H1 (cell line): ENCODE measurements at regions not wholly inside any gene's neighbourhood (a gene's known extent, or its start where the extent isn't known, plus 50 kb on each side); places are given as distances from the start of the nearest gene placed in this dataset.

Experiments
- CTCF ChIA-PET: fragments of 300-600 bp; sonication (Branson Sonifier 250); formaldehyde crosslinking; loops from one replicate; lab custom pipeline; 2021; ENCODE audit not compliant: partially characterized antibody; lab: Charles Lee
- POLR2A ChIA-PET: fragments of 300-600 bp; sonication (Branson Sonifier 250); formaldehyde crosslinking; loops from one replicate; lab custom pipeline; 2021; ENCODE audit warnings: inconsistent platforms; ENCODE audit not compliant: partially characterized antibody; lab: Charles Lee
- DNase-seq, 2 experiments: peaks; one replicate each; pipeline versions ENCODE4 v3.0.0 to v3.0.0-alpha.2; 2010 to 2022; ENCODE audit warnings: low spot score in 2 of 2, low read depth in 1 of 2, mixed read lengths in 1 of 2
- FAIRE-seq: peaks from 2 replicates; lab custom pipeline; 2011; peaks lifted over from hg19 to GRCh38; lab: Jason Lieb, UNC
- H2AFZ ChIP-seq: 2 replicates; pipeline ENCODE4 v1.8.1; 2012; ENCODE audit warnings: low read length, inconsistent platforms
- H2AK5ac ChIP-seq: 2 replicates; pipeline ENCODE4 v1.6.1; 2013; ENCODE audit warnings: low read depth, low read length
- H2BK120ac ChIP-seq: replicated peaks from 2 replicates; pipeline ENCODE3; 2013; ENCODE audit warnings: low read depth, low read length, inconsistent platforms
- H2BK12ac ChIP-seq: 2 replicates; pipeline ENCODE4 v1.6.1; 2013; ENCODE audit warnings: low read depth, low read length
- H2BK15ac ChIP-seq: 2 replicates; pipeline ENCODE4 v1.6.1; 2013; ENCODE audit warnings: low read length
- H2BK20ac ChIP-seq: 2 replicates; pipeline ENCODE4 v1.6.1; 2013; ENCODE audit warnings: low read length
- H2BK5ac ChIP-seq: 2 replicates; pipeline ENCODE4 v1.6.1; 2013; ENCODE audit warnings: low read depth, low read length
- H3K14ac ChIP-seq: 2 replicates; pipeline ENCODE4 v1.6.1; 2013; ENCODE audit warnings: inconsistent platforms; ENCODE audit not compliant: insufficient read length
- H3K18ac ChIP-seq: 2 replicates; pipeline ENCODE4 v1.6.1; 2013; ENCODE audit warnings: low read length; ENCODE audit errors: extremely low read depth
- H3K23ac ChIP-seq: 2 replicates; pipeline ENCODE4 v1.6.1; 2013; ENCODE audit warnings: inconsistent platforms; ENCODE audit not compliant: insufficient read length
- H3K23me2 ChIP-seq: 2 replicates; pipeline ENCODE4 v1.6.1; 2013; ENCODE audit warnings: low read depth, low read length
- H3K27ac ChIP-seq: 2 replicates; pipeline ENCODE4 v1.6.1; 2011; ENCODE audit warnings: low read depth, low read length, inconsistent platforms
- H3K27me3 ChIP-seq, 4 experiments: replicated peaks in 1 of 4; 1 replicate in 1 of 4; 2 replicates in 3 of 4; pipeline versions ENCODE4 v1.6.1 to v1.8.1; 2011 to 2013; ENCODE audit warnings: low read length in 3 of 4, mild to moderate bottlenecking in 3 of 4, inconsistent platforms in 2 of 4, mixed read lengths in 2 of 4, moderate library complexity in 1 of 4; ENCODE audit not compliant: control insufficient read depth in 3 of 4, insufficient read depth in 3 of 4; ENCODE audit errors: extremely low read depth in 1 of 4
- H3K36me3 ChIP-seq, 4 experiments: 2 replicates each; pipeline versions ENCODE4 v1.6.1 to v1.8.1; 2011 to 2013; ENCODE audit warnings: mild to moderate bottlenecking in 4 of 4, low read length in 3 of 4, moderate library complexity in 2 of 4, control low read depth in 1 of 4, inconsistent platforms in 1 of 4; ENCODE audit not compliant: insufficient read depth in 4 of 4, control insufficient read depth in 2 of 4
- H3K4ac ChIP-seq: replicated peaks from 2 replicates; pipeline ENCODE3; 2013; ENCODE audit warnings: low read length, low read depth, mixed read lengths, inconsistent platforms; ENCODE audit not compliant: insufficient read length
- H3K4me1 ChIP-seq, 4 experiments: replicated peaks in 1 of 4; 1 replicate in 1 of 4; 2 replicates in 3 of 4; pipeline versions ENCODE4 v1.6.1 to v1.8.1; 2011 to 2013; ENCODE audit warnings: low read length in 3 of 4, inconsistent platforms in 2 of 4, mixed read lengths in 1 of 4; ENCODE audit not compliant: insufficient read depth in 4 of 4, control insufficient read depth in 3 of 4
- H3K4me2 ChIP-seq, 2 experiments: 2 replicates each; pipeline versions ENCODE4 v1.6.1 to v1.8.1; 2011 to 2013; ENCODE audit warnings: low read depth in 2 of 2, low read length in 2 of 2, control low read depth in 1 of 2, inconsistent platforms in 1 of 2, mild to moderate bottlenecking in 1 of 2; ENCODE audit not compliant: insufficient read depth in 1 of 2
- H3K4me3 ChIP-seq, 4 experiments: fragments of 200-600, 300-600 bp in 1 of 4; sonication (generic), shearing (Covaris generic), sonication (Bioruptor Twin) in 1 of 4; 2 replicates each; pipeline versions ENCODE4 v1.5.1 to v1.8.1; 2011 to 2016; ENCODE audit warnings: low read length in 4 of 4, low read depth in 3 of 4, control low read depth in 2 of 4, inconsistent platforms in 2 of 4, mild to moderate bottlenecking in 2 of 4, mixed read lengths in 1 of 4, moderate library complexity in 1 of 4; ENCODE audit not compliant: insufficient read depth in 2 of 4; ENCODE audit errors: extremely low read depth in 1 of 4
- H3K56ac ChIP-seq: replicated peaks from 2 replicates; pipeline ENCODE3; 2013; ENCODE audit warnings: low read depth, mild to moderate bottlenecking, mixed read lengths, low read length, inconsistent platforms; ENCODE audit not compliant: insufficient read length
- H3K79me1 ChIP-seq: 2 replicates; pipeline ENCODE4 v1.6.1; 2013; ENCODE audit warnings: low read depth, low read length, control low read depth
- H3K79me2 ChIP-seq, 2 experiments: 2 replicates each; pipeline versions ENCODE4 v1.6.1 to v1.8.1; 2012 to 2013; ENCODE audit warnings: low read length in 2 of 2, mild to moderate bottlenecking in 2 of 2, inconsistent platforms in 1 of 2; ENCODE audit not compliant: insufficient read depth in 2 of 2, control insufficient read depth in 1 of 2
- H3K9ac ChIP-seq, 4 experiments: replicated peaks in 1 of 4; 1 replicate in 1 of 4; 2 replicates in 3 of 4; pipeline versions ENCODE4 v1.6.1 to v1.8.1; 2011 to 2013; ENCODE audit warnings: low read depth in 3 of 4, low read length in 3 of 4, control low read depth in 2 of 4, mild to moderate bottlenecking in 2 of 4, moderate library complexity in 2 of 4, inconsistent platforms in 1 of 4; ENCODE audit errors: extremely low read depth in 1 of 4
- H3K9me3 ChIP-seq, 2 experiments: 2 replicates each; pipeline versions ENCODE4 v1.6.1 to v1.8.1; 2012 to 2013; ENCODE audit warnings: mild to moderate bottlenecking in 2 of 2, moderate library complexity in 2 of 2, control low read depth in 1 of 2, inconsistent platforms in 1 of 2, low read depth in 1 of 2, low read length in 1 of 2, mixed read lengths in 1 of 2; ENCODE audit not compliant: insufficient read depth in 2 of 2
- H4K20me1 ChIP-seq, 2 experiments: replicated peaks in 1 of 2; 2 replicates each; pipeline versions ENCODE3 to v1.8.1; 2011 to 2013; ENCODE audit warnings: inconsistent platforms in 2 of 2, low read length in 2 of 2, mild to moderate bottlenecking in 1 of 2; ENCODE audit not compliant: insufficient read depth in 2 of 2, control insufficient read depth in 1 of 2
- H4K5ac ChIP-seq: 2 replicates; pipeline ENCODE4 v1.6.1; 2013; ENCODE audit warnings: low read length, low read depth, mixed read lengths, inconsistent platforms; ENCODE audit not compliant: insufficient read length
- H4K8ac ChIP-seq: 2 replicates; pipeline ENCODE4 v1.8.0; 2013; ENCODE audit warnings: mild to moderate bottlenecking, moderate library complexity, low read length, inconsistent platforms; ENCODE audit not compliant: insufficient read depth; ENCODE audit errors: extremely low read depth
- H4K91ac ChIP-seq: replicated peaks from 2 replicates; pipeline ENCODE3; 2013; ENCODE audit warnings: low read length, mixed read lengths, inconsistent platforms; ENCODE audit not compliant: insufficient read length
- CHD2 ChIP-seq: IDR thresholded peaks from 2 replicates; pipeline ENCODE4 v1.6.1; 2012; ENCODE audit warnings: low read length, improper control_type of control experiment
- GTF2F1 ChIP-seq: IDR thresholded peaks from 2 replicates; pipeline ENCODE4 v1.6.1; 2012; ENCODE audit warnings: low read depth, low read length, improper control_type of control experiment, borderline replicate concordance
- JUN ChIP-seq: IDR thresholded peaks from 2 replicates; pipeline ENCODE4 v1.6.1; 2011; ENCODE audit warnings: low read depth, mild to moderate bottlenecking, improper control_type of control experiment, low read length
- JUND ChIP-seq: IDR thresholded peaks from 2 replicates; pipeline ENCODE4 v1.6.1; 2011; ENCODE audit warnings: mild to moderate bottlenecking, improper control_type of control experiment, low read length
- MAFK ChIP-seq: IDR thresholded peaks from 2 replicates; pipeline ENCODE4 v1.6.1; 2012; ENCODE audit warnings: low read depth, mild to moderate bottlenecking, improper control_type of control experiment, low read length
- NANOG ChIP-seq: IDR thresholded peaks from 2 replicates; pipeline ENCODE4 v1.6.1; 2011; ENCODE audit warnings: low read length, low read depth, mild to moderate bottlenecking, inconsistent platforms; ENCODE audit not compliant: insufficient read depth, poor library complexity, severe bottlenecking
- POU5F1 ChIP-seq: IDR thresholded peaks from 2 replicates; pipeline ENCODE4 v1.6.1; 2011; ENCODE audit warnings: low read depth, mild to moderate bottlenecking, low read length, moderate library complexity
- SIX5 ChIP-seq: IDR thresholded peaks from 2 replicates; pipeline ENCODE4 v1.6.1; 2011; ENCODE audit warnings: mild to moderate bottlenecking, low read depth, low read length
- SP1 ChIP-seq: IDR thresholded peaks from 2 replicates; pipeline ENCODE4 v1.6.1; 2011; ENCODE audit warnings: low read depth, low read length
- TAF1 ChIP-seq: IDR thresholded peaks from 2 replicates; pipeline ENCODE4 v1.6.1; 2011; ENCODE audit warnings: mild to moderate bottlenecking, low read depth, low read length
- TEAD4 ChIP-seq: IDR thresholded peaks from 2 replicates; pipeline ENCODE4 v1.6.1; 2012; ENCODE audit warnings: low read depth, low read length, inconsistent platforms, mixed read lengths
- WGBS, 2 experiments: shearing (Covaris generic) in 1 of 2; methylation state at CpG; one replicate each; pipeline versions ENCODE4 v1.1.6 to v1.1.7; 2013 to 2015; ENCODE audit warnings: low lambda C conversion rate in 2 of 2, mixed read lengths in 2 of 2, inconsistent platforms in 1 of 2, low coverage in 1 of 2, missing lambda C conversion rate in 1 of 2; ENCODE audit not compliant: insufficient replicate concordance in 2 of 2, insufficient coverage in 1 of 2, insufficient read length in 1 of 2; ENCODE audit errors: extremely low coverage in 1 of 2, missing lambda C conversion rate in 1 of 2; 5-methylcytosine and 5-hydroxymethylcytosine counted together
- TF ChIP-seq, protein P1 (sequence below): IDR thresholded peaks from 2 replicates; pipeline ENCODE4 v1.6.1; 2011; ENCODE audit warnings: low read depth, mild to moderate bottlenecking, low read length; ENCODE audit not compliant: insufficient read depth

DNA sequence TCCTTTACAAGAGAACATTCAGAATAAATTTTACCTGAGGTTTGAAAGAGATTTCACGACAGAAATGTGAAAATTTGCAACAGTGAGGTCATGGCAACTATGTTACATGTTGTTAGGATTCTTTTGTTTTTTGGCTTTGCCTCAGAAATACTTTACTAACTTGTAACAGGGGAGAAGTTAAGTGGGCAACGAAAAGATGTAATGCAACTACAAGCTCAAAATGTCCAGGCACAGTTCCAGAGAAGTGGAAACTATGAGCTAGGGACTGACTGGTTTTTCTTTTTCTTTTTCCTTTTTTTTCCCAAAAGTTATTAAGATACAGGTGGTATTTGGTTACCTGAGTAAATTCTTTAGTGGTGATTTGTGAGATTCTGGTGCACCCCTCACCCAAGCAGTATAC, 111.5 kb upstream of the PPP2R3A start:
- no peak overlapping the region for H3K4me3 ChIP-seq
- no peak overlapping the region for H4K5ac ChIP-seq
- H3K36me3 ChIP-seq = no peaks in the 10 kb centered on the region
- no peak overlapping the region for H4K91ac ChIP-seq
- WGBS, 2 experiments = 83% methylated on average over 2 of the region's 2 CpGs; no CpG with 5 or more reads in 1 of the 2 experiments
- H3K27ac ChIP-seq = no peak overlapping the region
- POLR2A ChIA-PET = no interaction called here
- no peaks in the 10 kb centered on the region for H3K27me3 ChIP-seq
- H4K20me1 ChIP-seq = no peaks in the 10 kb centered on the region
- no peaks in the 10 kb centered on the region for H3K79me2 ChIP-seq
- no peaks in the 10 kb centered on the region; a peak in 1 of 4 replicates for H3K9me3 ChIP-seq
- no peaks in the 10 kb centered on the region for H3K79me1 ChIP-seq
- H3K4ac ChIP-seq = no peak overlapping the region
- H3K14ac ChIP-seq = no peak overlapping the region
- H3K56ac ChIP-seq = no peak overlapping the region
- H2BK12ac ChIP-seq = no peak overlapping the region
- no peak overlapping the region for H2AK5ac ChIP-seq
- TF ChIP-seq TEAD4 = no peak
- TF ChIP-seq POU5F1 = no peak
- TF ChIP-seq GTF2F1 = no peak
- no peak for TF ChIP-seq JUN
- no peak for TF ChIP-seq SP1
- no peak for TF ChIP-seq CHD2
- TF ChIP-seq NANOG = no peak
- no peak for TF ChIP-seq TAF1
- no peak for TF ChIP-seq MAFK
- TF ChIP-seq, protein P1, sequence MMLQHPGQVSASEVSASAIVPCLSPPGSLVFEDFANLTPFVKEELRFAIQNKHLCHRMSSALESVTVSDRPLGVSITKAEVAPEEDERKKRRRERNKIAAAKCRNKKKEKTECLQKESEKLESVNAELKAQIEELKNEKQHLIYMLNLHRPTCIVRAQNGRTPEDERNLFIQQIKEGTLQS = no peak
- no peak for TF ChIP-seq SIX5
- no peak for TF ChIP-seq JUND
- no peak overlapping the region for H3K18ac ChIP-seq
- FAIRE-seq (no peak), DNase-seq (no peak)
- H3K9ac ChIP-seq = no peak overlapping the region
- H2BK15ac ChIP-seq = no peak overlapping the region
- no peak overlapping the region for H2BK120ac ChIP-seq
- no peaks in the 10 kb centered on the region for H3K4me1 ChIP-seq
- no peak overlapping the region for H2BK5ac ChIP-seq
- H4K8ac ChIP-seq = no peak overlapping the region
- no peaks in the 10 kb centered on the region for H3K23me2 ChIP-seq
- H2AFZ ChIP-seq = no peak overlapping the region
- no peak overlapping the region for H2BK20ac ChIP-seq
- CTCF ChIA-PET = interaction anchor here (1.1 to 1.3 kb wide), 2 partner anchors 9 to 14 kb away, joined by 3 read pairs; no protein-coding TSS in a partner anchor
- H3K4me2 ChIP-seq = no peak overlapping the region
- no peak overlapping the region for H3K23ac ChIP-seq
